Muscle of arm (tissue), 1 donor: ENCODE measurements at regions not wholly inside any gene's neighbourhood (a gene's known extent, or its start where the extent isn't known, plus 50 kb on each side); places are given as distances from the start of the nearest gene placed in this dataset.
"Not testable (repeated sequence)": the region's sequence is repeated elsewhere in the genome, so short reads cannot be mapped to it uniquely, and the experiment has no call there.

Source experiments
- DNase-seq: peaks from one replicate; pipeline ENCODE4 v3.0.0-alpha.2; 2013

DNA sequence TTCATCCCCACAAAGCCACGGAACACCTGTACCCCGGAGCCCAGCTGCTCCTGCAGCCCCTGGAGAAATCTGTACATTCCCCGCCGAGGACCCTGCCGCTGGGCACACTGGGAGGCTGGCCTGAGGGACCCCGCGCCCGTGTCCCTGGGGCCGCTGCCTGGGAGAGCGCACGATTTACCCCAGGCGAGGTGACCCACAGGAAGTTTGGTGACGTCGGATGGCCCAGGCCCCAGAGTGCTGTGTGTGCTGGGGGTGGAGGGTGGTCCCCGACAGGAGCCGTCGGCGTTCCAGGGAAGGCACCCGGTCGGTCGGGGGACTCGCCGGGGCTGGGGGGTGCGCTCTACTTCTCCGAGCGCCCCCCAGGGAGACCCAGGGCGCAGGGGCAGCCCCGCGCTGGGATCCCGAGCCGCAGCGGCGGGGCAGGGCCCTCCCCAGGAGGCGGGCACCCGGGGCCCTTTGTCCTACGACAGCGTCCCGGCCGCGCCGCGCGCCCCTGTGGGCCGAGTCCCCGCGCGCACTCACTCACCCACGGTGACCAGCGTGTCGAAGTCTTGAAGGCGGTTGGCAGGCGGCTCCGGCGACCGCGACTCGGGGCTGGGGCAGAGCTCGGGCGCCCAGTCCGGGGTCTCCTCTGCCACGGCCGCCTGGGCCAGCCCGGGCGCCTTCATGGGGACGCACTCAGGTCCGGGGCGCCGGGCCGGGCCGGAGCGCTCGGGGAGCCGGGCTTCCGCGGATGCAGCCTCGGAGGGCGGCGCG, 206.4 kb upstream of the PRKX start:
- DNase-seq = not testable (repeated sequence)

DNA sequence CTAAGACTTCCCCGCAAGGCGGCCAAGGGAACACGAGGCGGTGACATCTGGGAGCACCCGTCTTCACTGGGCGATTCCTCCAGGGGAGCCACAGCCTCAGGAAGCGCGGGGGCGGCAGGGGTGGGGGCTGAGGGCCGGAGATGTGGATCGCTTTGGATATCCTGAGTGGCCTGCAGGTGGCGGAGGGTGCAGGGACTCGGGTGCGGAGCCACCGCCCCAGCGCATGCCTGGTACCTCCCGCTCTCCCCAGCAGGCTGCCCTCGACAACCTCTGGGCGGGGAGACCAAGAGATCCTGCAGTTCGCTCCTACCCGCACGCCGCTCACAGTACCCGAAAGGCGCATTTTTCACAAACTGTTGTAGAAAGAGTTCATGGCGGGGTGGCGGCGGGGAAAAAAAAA, 201.4 kb upstream of the PRKX start:
- not testable (repeated sequence) for DNase-seq

DNA sequence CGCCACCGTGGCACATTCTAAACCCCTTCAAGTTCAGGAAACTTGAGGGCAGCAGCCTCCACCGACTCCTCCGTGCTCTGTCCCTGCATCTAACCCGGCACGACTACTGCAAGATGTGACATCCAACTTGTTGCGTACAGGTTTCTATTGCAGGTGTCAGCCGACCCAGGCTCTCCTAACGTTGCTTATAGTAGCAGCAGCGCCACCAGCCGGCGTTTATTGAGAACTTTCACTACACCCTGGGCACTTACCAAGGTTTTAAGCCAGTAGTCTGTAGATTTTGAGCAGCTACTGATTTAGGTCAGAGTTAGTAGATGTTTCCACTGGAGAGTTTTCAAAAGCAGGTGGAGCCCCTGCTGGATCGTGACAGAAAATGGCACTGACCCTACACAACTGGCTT, 200.6 kb upstream of the PRKX start:
- DNase-seq = not testable (repeated sequence)

DNA sequence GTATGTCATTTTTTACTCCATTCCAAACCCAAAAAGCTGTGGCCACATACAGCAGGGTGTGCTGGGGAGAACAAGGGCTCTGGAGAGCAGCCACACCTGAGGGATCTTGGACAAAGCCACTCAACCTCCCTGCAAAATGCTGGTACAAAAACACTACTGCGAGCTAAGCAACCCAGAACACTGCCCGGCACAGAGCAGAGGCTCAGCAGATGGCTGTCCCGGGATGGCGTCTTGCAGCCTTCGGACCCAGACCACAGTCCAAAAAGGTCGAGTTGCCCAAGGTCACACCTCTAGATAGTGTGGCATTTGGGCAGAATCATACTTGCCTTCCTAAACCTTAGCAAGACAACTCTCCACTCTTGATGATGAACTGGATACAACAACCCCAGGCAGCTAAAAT, 197.6 kb upstream of the PRKX start:
- DNase-seq = not testable (repeated sequence)

DNA sequence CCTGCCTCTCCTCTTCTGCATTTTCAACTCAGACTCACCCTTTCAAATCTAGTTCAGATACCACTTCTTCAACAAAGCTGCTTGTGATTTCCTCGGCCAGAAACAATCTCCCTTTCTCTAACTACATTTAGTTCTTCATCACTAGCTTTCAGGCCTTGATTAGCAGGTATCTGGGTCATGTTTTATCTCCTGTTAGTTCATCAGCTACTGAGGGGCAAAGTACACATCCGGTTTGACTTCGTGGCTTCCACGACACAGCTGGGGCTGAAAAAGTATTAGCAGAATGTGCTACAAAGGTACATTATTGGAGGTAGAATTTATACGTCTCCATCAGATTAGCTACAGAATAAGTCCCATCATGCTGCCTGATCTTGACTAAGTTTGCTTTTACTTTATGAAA, 197.2 kb upstream of the PRKX start:
- not testable (repeated sequence) for DNase-seq

DNA sequence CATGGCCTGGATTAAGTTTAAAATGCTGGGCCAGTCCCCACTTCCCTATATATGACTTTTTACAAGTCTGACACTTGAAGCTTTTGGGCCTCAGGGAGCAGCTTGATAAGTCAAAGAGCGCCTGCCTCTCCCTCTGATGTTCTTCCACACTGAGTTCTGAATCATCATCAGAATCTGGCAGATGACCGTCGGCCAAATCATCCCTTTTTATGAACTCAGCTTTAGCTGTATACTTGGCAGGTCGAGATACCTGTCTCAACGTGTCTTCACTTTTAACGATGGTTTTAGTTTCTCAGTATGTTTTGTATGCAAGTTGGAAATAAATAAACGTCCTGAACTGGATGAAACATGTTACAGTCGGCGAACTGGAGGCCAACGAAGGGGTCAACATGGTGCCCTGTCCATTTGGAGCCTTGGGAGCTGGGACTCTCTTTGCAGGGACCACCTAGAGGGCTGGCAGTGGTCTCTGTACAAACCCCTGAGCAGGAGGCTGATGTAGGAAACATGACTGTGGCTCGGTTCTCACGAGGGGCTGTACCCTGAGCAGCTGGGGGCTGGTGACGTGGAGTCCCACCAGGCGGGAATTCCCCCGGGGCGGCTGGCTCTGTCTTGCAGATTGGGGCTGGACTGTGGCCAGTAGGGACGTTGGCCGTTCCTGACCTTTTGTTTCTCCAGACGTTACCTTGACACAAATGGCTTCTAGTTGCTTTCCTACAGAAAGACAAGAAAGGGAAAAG, 192.2 kb upstream of the PRKX start:
- not testable (repeated sequence) for DNase-seq

DNA sequence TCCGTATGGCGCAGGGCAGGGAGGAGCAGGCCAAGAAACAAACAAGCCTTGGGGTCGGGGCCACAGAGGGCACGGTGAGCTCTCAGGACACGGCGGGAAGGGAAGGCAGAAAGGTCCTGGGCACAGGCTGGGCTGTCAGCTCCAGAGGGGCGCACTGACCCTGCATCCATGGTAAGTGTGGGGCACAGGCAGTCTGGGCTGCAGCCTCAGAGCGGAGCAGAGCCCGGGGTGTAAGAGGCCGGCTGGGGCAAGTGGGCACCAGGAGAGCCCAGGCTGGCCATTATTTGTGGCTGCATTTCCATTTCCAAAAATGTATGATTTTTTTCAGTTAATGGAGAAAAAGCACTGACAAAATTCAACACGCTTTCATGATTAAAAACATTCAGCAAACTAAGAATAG, 188.8 kb upstream of the PRKX start:
- not testable (repeated sequence) for DNase-seq

DNA sequence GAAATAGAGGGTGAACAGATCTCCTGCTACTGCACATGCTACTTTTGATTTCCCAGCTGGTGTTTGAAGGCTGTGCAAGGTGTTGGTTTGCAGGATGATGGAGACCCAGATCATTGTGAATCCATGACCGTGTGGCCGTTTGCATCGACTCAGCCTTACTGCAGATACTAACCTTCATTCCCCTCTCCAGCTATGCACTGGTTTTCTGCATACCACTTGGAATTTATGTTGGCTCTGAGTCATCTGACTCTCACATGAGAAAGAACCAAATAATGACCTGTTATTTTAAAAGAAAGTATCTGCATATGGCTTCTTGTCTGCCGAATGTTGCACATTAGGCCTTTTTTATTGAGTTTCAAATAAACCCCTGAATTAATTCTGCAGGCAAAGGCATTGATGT, 183.3 kb upstream of the PRKX start:
- not testable (repeated sequence) for DNase-seq

DNA sequence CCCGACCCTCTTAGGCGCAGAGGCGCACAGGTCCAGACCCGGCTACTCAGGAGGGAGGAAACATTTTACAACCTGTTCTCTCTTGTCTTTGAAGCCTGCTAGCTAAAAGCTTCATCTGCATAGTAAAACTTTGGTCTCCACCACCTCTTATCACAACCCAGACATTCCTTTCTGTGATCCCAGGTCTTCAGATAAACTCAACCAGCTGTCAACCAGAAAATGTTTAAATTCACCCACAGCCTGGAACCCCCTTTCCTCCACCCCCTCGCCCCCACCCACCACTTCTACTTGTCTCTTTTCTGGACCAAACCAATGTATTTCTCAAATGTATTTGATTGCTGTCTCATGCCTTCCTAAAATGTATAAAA, 169.1 kb upstream of the PRKX start:
- DNase-seq = not testable (repeated sequence)

DNA sequence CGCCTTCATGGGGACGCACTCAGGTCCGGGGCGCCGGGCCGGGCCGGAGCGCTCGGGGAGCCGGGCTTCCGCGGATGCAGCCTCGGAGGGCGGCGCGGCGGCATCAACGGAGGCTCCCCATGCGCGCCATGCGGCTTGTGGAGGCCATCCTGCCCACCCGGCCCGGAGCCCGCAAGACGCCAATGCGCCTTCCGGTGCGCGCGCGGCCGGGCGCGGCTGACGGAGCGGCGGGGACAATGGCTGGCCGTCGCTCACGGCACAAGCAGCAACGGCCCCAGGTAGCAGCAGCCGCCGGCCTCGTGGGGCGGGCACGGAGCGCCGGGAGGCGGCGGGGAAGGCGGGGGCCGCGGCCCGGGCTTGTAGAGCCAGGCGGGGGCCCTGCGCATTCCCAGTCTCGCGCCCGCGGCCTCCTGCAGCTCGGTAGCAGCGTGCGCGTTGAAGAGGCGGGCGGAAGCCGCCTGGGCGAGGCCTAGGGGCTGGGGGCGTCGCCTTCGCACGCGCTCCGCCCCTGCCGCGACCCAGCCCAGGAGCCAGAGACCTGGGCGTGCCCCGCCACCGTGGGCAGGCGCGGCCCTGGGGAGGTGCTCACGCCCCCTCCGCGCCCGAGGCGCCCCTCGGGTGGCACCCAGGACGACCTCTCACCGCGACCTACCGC, 168.6 kb upstream of the PRKX start:
- not testable (repeated sequence) for DNase-seq

DNA sequence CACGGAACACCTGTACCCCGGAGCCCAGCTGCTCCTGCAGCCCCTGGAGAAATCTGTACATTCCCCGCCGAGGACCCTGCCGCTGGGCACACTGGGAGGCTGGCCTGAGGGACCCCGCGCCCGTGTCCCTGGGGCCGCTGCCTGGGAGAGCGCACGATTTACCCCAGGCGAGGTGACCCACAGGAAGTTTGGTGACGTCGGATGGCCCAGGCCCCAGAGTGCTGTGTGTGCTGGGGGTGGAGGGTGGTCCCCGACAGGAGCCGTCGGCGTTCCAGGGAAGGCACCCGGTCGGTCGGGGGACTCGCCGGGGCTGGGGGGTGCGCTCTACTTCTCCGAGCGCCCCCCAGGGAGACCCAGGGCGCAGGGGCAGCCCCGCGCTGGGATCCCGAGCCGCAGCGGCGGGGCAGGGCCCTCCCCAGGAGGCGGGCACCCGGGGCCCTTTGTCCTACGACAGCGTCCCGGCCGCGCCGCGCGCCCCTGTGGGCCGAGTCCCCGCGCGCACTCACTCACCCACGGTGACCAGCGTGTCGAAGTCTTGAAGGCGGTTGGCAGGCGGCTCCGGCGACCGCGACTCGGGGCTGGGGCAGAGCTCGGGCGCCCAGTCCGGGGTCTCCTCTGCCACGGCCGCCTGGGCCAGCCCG, 167.9 kb upstream of the PRKX start:
- not testable (repeated sequence) for DNase-seq

DNA sequence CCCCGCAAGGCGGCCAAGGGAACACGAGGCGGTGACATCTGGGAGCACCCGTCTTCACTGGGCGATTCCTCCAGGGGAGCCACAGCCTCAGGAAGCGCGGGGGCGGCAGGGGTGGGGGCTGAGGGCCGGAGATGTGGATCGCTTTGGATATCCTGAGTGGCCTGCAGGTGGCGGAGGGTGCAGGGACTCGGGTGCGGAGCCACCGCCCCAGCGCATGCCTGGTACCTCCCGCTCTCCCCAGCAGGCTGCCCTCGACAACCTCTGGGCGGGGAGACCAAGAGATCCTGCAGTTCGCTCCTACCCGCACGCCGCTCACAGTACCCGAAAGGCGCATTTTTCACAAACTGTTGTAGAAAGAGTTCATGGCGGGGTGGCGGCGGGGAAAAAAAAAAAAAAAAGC, 162.9 kb upstream of the PRKX start:
- not testable (repeated sequence) for DNase-seq

DNA sequence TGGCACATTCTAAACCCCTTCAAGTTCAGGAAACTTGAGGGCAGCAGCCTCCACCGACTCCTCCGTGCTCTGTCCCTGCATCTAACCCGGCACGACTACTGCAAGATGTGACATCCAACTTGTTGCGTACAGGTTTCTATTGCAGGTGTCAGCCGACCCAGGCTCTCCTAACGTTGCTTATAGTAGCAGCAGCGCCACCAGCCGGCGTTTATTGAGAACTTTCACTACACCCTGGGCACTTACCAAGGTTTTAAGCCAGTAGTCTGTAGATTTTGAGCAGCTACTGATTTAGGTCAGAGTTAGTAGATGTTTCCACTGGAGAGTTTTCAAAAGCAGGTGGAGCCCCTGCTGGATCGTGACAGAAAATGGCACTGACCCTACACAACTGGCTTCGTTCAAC, 162.2 kb upstream of the PRKX start:
- DNase-seq = not testable (repeated sequence)

DNA sequence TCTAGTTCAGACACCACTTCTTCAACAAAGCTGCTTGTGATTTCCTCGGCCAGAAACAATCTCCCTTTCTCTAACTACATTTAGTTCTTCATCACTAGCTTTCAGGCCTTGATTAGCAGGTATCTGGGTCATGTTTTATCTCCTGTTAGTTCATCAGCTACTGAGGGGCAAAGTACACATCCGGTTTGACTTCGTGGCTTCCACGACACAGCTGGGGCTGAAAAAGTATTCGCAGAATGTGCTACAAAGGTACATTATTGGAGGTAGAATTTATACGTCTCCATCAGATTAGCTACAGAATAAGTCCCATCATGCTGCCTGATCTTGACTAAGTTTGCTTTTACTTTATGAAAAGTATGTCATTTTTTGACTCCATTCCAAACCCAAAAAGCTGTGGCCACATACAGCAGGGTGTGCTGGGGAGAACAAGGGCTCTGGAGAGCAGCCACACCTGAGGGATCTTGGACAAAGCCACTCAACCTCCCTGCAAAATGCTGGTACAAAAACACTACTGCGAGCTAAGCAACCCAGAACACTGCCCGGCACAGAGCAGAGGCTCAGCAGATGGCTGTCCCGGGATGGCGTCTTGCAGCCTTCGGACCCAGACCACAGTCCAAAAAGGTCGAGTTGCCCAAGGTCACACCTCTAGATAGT, 158.9 kb upstream of the PRKX start:
- DNase-seq = not testable (repeated sequence)

DNA sequence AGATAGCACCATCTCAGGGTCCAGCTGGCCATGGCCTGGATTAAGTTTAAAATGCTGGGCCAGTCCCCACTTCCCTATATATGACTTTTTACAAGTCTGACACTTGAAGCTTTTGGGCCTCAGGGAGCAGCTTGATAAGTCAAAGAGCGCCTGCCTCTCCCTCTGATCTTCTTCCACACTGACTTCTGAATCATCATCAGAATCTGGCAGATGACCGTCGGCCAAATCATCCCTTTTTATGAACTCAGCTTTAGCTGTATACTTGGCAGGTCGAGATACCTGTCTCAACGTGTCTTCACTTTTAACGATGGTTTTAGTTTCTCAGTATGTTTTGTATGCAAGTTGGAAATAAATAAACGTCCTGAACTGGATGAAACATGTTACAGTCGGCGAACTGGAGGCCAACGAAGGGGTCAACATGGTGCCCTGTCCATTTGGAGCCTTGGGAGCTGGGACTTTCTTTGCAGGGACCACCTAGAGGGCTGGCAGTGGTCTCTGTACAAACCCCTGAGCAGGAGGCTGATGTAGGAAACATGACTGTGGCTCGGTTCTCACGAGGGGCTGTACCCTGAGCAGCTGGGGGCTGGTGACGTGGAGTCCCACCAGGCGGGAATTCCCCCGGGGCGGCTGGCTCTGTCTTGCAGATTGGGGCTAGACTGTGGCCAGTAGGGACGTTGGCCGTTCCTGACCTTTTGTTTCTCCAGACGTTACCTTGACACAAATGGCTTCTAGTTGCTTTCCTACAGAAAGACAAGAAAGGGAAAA, 153.8 kb upstream of the PRKX start:
- DNase-seq = not testable (repeated sequence)

DNA sequence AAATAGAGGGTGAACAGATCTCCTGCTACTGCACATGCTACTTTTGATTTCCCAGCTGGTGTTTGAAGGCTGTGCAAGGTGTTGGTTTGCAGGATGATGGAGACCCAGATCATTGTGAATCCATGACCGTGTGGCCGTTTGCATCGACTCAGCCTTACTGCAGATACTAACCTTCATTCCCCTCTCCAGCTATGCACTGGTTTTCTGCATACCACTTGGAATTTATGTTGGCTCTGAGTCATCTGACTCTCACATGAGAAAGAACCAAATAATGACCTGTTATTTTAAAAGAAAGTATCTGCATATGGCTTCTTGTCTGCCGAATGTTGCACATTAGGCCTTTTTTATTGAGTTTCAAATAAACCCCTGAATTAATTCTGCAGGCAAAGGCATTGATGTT, 144.9 kb upstream of the PRKX start:
- DNase-seq = not testable (repeated sequence)

DNA sequence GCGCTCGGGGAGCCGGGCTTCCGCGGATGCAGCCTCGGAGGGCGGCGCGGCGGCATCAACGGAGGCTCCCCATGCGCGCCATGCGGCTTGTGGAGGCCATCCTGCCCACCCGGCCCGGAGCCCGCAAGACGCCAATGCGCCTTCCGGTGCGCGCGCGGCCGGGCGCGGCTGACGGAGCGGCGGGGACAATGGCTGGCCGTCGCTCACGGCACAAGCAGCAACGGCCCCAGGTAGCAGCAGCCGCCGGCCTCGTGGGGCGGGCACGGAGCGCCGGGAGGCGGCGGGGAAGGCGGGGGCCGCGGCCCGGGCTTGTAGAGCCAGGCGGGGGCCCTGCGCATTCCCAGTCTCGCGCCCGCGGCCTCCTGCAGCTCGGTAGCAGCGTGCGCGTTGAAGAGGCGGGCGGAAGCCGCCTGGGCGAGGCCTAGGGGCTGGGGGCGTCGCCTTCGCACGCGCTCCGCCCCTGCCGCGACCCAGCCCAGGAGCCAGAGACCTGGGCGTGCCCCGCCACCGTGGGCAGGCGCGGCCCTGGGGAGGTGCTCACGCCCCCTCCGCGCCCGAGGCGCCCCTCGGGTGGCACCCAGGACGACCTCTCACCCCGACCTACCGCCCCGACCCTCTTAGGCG, 130.2 kb upstream of the PRKX start:
- not testable (repeated sequence) for DNase-seq

DNA sequence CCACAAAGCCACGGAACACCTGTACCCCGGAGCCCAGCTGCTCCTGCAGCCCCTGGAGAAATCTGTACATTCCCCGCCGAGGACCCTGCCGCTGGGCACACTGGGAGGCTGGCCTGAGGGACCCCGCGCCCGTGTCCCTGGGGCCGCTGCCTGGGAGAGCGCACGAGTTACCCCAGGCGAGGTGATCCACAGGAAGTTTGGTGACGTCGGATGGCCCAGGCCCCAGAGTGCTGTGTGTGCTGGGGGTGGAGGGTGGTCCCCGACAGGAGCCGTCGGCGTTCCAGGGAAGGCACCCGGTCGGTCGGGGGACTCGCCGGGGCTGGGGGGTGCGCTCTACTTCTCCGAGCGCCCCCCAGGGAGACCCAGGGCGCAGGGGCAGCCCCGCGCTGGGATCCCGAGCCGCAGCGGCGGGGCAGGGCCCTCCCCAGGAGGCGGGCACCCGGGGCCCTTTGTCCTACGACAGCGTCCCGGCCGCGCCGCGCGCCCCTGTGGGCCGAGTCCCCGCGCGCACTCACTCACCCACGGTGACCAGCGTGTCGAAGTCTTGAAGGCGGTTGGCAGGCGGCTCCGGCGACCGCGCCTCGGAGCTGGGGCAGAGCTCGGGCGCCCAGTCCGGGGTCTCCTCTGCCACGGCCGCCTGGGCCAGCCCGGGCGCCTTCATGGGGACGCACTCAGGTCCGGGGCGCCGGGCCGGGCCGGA, 129.5 kb upstream of the PRKX start:
- DNase-seq = not testable (repeated sequence)

DNA sequence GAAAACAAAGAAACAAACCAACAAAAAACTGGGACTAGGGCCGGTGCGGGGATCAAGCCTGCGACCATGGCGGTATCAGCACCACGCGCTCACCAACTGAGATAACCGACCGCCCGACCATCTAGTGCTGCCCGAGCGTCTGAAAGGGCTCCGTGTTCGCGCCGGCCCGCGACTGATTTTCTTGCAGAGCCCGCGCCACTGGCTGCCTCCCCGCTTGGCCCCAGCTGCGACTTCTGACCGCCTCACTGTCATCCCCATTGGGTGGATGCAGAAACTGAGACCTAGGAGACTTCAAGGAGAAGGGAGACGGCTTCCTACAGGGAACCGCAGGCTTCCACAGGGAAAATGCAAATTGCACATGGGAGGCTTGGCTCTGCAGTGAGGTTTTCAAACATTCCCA, 125.3 kb upstream of the PRKX start:
- DNase-seq = not testable (repeated sequence)
